HG03060 (cell line): ENCODE measurements at regions not wholly inside any gene's neighbourhood (a gene's known extent, or its start where the extent isn't known, plus 50 kb on each side); places are given as distances from the start of the nearest gene placed in this dataset.

Experiments
- ATAC-seq: cut with Tn5 transposase; IDR thresholded peaks from one replicate; pipeline ENCODE4 v1.9.1; 2021; ENCODE audit warnings: low read depth, moderate number of reproducible peaks; ENCODE audit not compliant: unreplicated experiment

- no peak for ATAC-seq
Measured at GRCh38 chr14:101501341-101501740, 60.0 kb upstream of the DIO3 start.

- no peak for ATAC-seq
Measured at GRCh38 chr14:101501858-101502615, 59.3 kb upstream of the DIO3 start.

GRCh38 chr14:101502761-101503392 lies 58.4 kb upstream of the DIO3 start:
- no peak for ATAC-seq

DNA sequence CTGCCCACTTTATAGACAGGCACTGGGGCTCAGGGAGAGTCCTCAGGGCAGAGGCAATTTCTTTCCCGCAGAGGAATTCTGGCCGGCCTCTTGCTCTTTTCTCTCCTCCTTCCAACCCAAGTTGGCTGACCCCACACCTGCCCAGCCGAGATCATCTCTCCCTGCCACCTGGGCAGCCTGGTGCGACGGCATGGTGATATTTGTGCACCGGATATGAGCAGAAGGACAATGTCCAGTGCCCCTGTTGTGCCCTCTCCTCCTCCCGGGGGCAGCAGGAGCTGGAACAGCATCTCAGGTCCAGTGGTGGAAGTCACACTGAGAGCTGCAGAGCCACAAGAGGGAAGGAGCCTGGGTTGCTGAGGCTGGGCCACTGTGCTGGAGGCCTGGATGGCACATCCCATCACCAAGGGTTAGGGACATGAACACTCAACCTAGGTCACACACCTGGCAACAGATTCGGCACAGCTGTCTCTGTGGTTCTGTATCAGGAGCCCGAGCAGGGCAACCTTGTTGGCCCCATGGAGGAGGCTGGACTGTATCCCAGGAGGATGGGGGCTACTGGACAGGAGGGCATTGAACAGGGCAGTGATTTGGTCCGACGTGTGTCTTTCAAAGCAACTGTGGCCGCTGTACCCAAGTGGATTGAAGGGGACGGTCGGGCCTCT lies 57.7 kb upstream of the DIO3 start:
- ATAC-seq: no peak

DNA sequence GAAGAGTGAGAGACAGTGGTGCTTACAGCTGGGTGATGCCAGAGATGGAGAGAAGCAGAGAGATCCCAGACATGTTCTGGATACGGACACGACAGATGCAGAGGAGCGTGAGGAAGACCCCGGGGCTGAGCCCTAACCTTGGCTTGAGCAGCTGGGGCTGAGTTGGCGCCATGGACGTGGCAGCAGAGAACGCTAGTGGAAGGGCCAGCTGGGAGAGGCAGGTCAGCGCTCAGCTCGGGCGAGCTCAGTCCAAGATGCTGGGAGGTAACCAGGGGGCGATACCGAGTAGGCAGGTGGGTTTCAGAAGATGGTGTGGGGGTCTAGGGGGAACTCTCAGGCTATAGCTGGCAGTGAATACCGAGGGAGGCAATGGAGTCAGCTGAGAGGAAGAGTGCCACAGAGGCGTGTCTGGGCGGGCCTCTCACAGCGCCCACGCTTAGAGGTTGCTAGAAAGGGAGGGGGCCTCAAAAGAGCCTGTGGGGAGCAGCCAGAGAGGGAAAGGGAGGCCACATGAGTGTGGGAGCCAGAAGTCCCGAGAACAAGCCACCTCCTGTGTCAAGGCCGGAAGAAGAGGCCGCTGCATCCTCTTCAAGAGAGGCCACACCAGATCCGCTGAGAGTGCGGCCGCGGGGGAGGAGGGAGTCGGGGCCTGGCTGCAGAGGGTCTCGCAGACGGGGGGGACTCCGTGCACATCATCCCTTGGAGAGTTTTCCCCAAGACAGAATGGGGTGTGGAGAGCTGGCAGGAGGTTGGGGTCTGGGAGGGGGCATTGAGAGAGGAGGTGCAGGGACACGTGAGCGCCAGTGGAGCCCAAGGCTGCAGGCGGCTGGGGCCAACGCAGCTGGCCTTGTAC lies 57.0 kb upstream of the DIO3 start:
- no peak for ATAC-seq

- no peak for ATAC-seq
Measured at GRCh38 chr14:101505236-101505970, 55.9 kb upstream of the DIO3 start.

GRCh38 chr14:101506211-101506925 lies 54.9 kb upstream of the DIO3 start:
- no peak for ATAC-seq

- ATAC-seq: no peak
Measured at GRCh38 chr14:101506926-101507835, 54.1 kb upstream of the DIO3 start.

GRCh38 chr14:101507836-101508150 lies 53.5 kb upstream of the DIO3 start:
- ATAC-seq: no peak

- no peak for ATAC-seq
Measured at GRCh38 chr14:101508196-101508947, 52.9 kb upstream of the DIO3 start.

DNA sequence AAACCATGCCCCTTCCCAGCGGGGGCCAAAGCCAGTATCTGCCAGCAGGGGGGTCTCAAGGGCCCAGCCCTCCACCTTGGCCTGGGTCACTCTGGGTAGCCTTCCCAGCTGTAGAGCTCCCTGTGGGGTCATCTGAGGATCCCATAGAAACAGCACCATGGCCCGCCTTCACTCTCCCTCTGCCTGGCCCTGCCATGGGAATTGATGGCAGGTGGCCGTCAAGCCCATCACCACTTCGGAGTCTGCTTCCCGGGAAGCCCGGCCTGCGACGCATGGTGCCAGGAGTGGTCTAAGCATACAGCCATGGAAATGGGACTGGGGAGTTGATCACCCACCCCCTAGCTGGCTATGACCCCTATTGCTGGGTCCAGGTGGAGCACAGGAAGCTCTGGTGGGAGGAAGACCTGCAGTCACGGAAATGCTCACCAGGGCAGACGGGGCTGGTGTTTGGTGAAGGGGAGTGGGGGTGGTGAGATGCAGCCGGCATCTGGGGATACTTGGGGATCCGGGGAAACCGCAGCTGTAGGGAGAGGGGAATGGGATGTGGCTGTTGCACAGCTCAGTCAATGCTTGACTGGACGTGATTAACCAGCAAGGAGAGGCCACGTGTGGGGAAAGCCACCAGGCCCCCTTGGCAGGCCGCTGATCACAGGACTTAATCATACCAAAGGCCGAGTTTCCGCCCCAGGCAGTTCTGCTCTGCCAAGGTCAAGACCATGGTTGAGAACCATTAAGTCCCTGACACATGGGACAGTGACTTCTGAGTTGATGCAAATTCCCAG lies 52.2 kb upstream of the DIO3 start:
- no peak for ATAC-seq

GRCh38 chr14:101509730-101510371 lies 51.4 kb upstream of the DIO3 start:
- no peak for ATAC-seq

- no peak for ATAC-seq
Measured at GRCh38 chr14:101511199-101511598, 50.1 kb upstream of the DIO3 start.
